ENCODE measurements at regions not wholly inside any gene's neighbourhood (a gene's known extent, or its start where the extent isn't known, plus 50 kb on each side); places are given as distances from the start of the nearest gene placed in this dataset.

- TF ChIP-seq STAT3 (IDR thresholded peaks at IDR 0.05; ENCODE audit: low read depth, low read length): peak; percentile 41; the same call in 1 of the 2 replicates
- TF ChIP-seq CTCF (IDR thresholded peaks at IDR 0.05 in 2 of 3, conservative IDR thresholded peaks at IDR 0.05 in 1 of 3; ENCODE audit: control insufficient read depth in 2 of 3, extremely low read depth in 1 of 3, insufficient read depth in 1 of 3, low read depth in 3 of 3, low read length in 3 of 3): no peak
Measured at GRCh38 chr4:105060628-105061027, 86.0 kb upstream of the TET2 start.

Measured in GM12878 (cell line).